ENCODE measurements at regions not wholly inside any gene's neighbourhood (a gene's known extent, or its start where the extent isn't known, plus 50 kb on each side); places are given as distances from the start of the nearest gene placed in this dataset.

GRCh38 chr3:166372571-166373106 is 535.4 kb upstream of the BCHE start:
- CTCF ChIA-PET, result no interaction called here
- POLR2A ChIA-PET, result no interaction called here
- no peak for DNase-seq (ENCODE audit: extremely low spot score)
- no peak for TF ChIP-seq NFRKB (IDR thresholded peaks at IDR 0.05)
- TF ChIP-seq LEF1 (IDR thresholded peaks at IDR 0.05; ENCODE audit: borderline replicate concordance), result no peak
- no peak for TF ChIP-seq TARDBP (IDR thresholded peaks at IDR 0.05)
- TF ChIP-seq SUZ12 (IDR thresholded peaks at IDR 0.05), result no peak
- no peak for TF ChIP-seq FOXA1 (IDR thresholded peaks at IDR 0.05)
- TF ChIP-seq ELF4 (IDR thresholded peaks at IDR 0.05), result no peak
- no peak for TF ChIP-seq ARNT (IDR thresholded peaks at IDR 0.05)
- no peak for TF ChIP-seq PKNOX1 (IDR thresholded peaks at IDR 0.05)
- TF ChIP-seq HDGF (IDR thresholded peaks at IDR 0.05; ENCODE audit: borderline replicate concordance), result no peak
- TF ChIP-seq ZNF384 (IDR thresholded peaks at IDR 0.05), result no peak
- TF ChIP-seq CTBP1 (IDR thresholded peaks at IDR 0.05; ENCODE audit: borderline replicate concordance), result no peak
- TF ChIP-seq SP1 (IDR thresholded peaks at IDR 0.05), result no peak

GRCh38 chr3:166367947-166368533 is 530.8 kb upstream of the BCHE start:
- CTCF ChIA-PET, result no interaction called here
- TF ChIP-seq FOXA1 (IDR thresholded peaks at IDR 0.05) (no peak), NFRKB (IDR thresholded peaks at IDR 0.05) (no peak), HDGF (IDR thresholded peaks at IDR 0.05; ENCODE audit: borderline replicate concordance) (no peak), ELF4 (IDR thresholded peaks at IDR 0.05) (no peak), CTBP1 (IDR thresholded peaks at IDR 0.05; ENCODE audit: borderline replicate concordance) (no peak), ZNF384 (IDR thresholded peaks at IDR 0.05) (no peak)
- POLR2A ChIA-PET, result no interaction called here
- DNase-seq (ENCODE audit: extremely low spot score), result no peak

GRCh38 chr3:166362698-166363097 is 525.5 kb upstream of the BCHE start:
- no peak for TF ChIP-seq L3MBTL2 (conservative IDR thresholded peaks at IDR 0.05)
- no peak for DNase-seq (ENCODE audit: extremely low spot score)
- CTCF ChIA-PET, result no interaction called here
- POLR2A ChIA-PET, result no interaction called here

- CTCF ChIA-PET, result no interaction called here
Measured at GRCh38 chr3:166360720-166361119, 523.5 kb upstream of the BCHE start.

GRCh38 chr3:166351461-166351860 is 514.2 kb upstream of the BCHE start:
- ChIA-PET CTCF (no interaction called here), POLR2A (no interaction called here)
- DNase-seq (ENCODE audit: extremely low spot score), result no peak
- TF ChIP-seq PKNOX1 (IDR thresholded peaks at IDR 0.05) (no peak), BHLHE40 (IDR thresholded peaks at IDR 0.05; ENCODE audit: borderline replicate concordance) (no peak), NFRKB (IDR thresholded peaks at IDR 0.05) (no peak), FOXM1 (IDR thresholded peaks at IDR 0.05; ENCODE audit: borderline replicate concordance) (no peak), FOXA1 (IDR thresholded peaks at IDR 0.05) (no peak), ARNT (IDR thresholded peaks at IDR 0.05) (no peak), FOXK2 (IDR thresholded peaks at IDR 0.05) (no peak), HDGF (IDR thresholded peaks at IDR 0.05; ENCODE audit: borderline replicate concordance) (no peak), SUZ12 (IDR thresholded peaks at IDR 0.05) (no peak)

More at GRCh38 chr3:166360720-166361119, 523.5 kb upstream of the BCHE start:
- no peak for DNase-seq (ENCODE audit: extremely low spot score)
- TF ChIP-seq HDGF (IDR thresholded peaks at IDR 0.05; ENCODE audit: borderline replicate concordance) (no peak), SUZ12 (IDR thresholded peaks at IDR 0.05) (no peak), LEF1 (IDR thresholded peaks at IDR 0.05; ENCODE audit: borderline replicate concordance) (no peak), FOXK2 (IDR thresholded peaks at IDR 0.05) (no peak), SP1 (IDR thresholded peaks at IDR 0.05) (no peak), NFRKB (IDR thresholded peaks at IDR 0.05) (no peak), PKNOX1 (IDR thresholded peaks at IDR 0.05) (no peak), ZNF384 (IDR thresholded peaks at IDR 0.05) (no peak), TARDBP (IDR thresholded peaks at IDR 0.05) (no peak), FOXA1 (IDR thresholded peaks at IDR 0.05) (no peak)
- POLR2A ChIA-PET, result no interaction called here

- TF ChIP-seq PKNOX1 (IDR thresholded peaks at IDR 0.05) (no peak), ELF4 (IDR thresholded peaks at IDR 0.05) (no peak), FOXA1 (IDR thresholded peaks at IDR 0.05) (no peak)
- no peak for DNase-seq (ENCODE audit: extremely low spot score)
- CTCF ChIA-PET, result no interaction called here
- POLR2A ChIA-PET, result no interaction called here
Measured at GRCh38 chr3:166340604-166341266, 503.5 kb upstream of the BCHE start.
